ENCODE measurements at regions not wholly inside any gene's neighbourhood (a gene's known extent, or its start where the extent isn't known, plus 50 kb on each side); places are given as distances from the start of the nearest gene placed in this dataset.

- in situ Hi-C loops (cut with MboI; ENCODE audit: low pct_unique_long_range_greater_than_20kb in 2 of 9, low sequenced_read_pairs in 9 of 9, unreplicated experiment in 9 of 9) = loop anchor here in 2 of 9 experiments (25.0 kb wide), 1 partner anchor 263 kb away; no protein-coding TSS in a partner anchor
Observed at GRCh38 chr7:25923741-25924460, 228.1 kb upstream of the NFE2L3 start.

DNA sequence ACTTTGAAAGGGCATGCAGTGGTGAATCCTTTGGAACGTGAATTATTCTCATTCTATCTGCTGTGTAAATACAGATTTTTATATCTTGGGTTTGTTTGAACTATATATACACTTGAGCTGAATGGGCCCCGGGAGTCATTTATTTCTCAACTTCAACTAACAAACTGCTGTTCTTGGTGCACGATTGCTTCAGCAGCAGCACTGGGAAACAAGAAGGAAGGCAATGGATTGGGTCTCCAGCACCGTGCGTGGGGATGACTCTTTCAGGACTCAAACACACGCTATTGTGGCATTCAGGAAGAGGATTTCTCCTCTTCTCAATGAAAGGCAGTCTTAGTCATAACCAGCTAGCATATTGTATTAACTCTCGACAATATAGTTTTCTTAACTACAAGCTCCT, 226.0 kb upstream of the NFE2L3 start:
- peak; percentile 40 to 97 (median 87) for ATAC-seq (replicated peaks in 6 of 8)
- no peak overlapping the region for H3K27ac ChIP-seq
- in situ Hi-C loops (cut with MboI; ENCODE audit: low pct_unique_long_range_greater_than_20kb in 2 of 9, low sequenced_read_pairs in 9 of 9, unreplicated experiment in 9 of 9) = no loop called here
- H3K4me3 ChIP-seq = no peak overlapping the region
- 0 to 93% (median 28%) methylated on average over 1 to 7 of the region's 7 CpGs; no CpG with 5 or more reads in 1 of the 10 experiments for WGBS, 10 experiments
- peaks cover 6 to 16% of the 10 kb centered on the region in 2 donors for H3K4me1 ChIP-seq (replicated peaks in 1 of 2)

More at GRCh38 chr7:25923741-25924460, 228.1 kb upstream of the NFE2L3 start:
- ATAC-seq (replicated peaks in 6 of 8) = peak in 2 of 8 experiments; percentile 11 to 65
- Histone ChIP-seq H3K4me3 (no peak overlapping the region), H3K4me1 (replicated peaks in 1 of 2) (peaks cover 0 to 8% of the 10 kb centered on the region in 2 donors), H3K27ac (no peak overlapping the region)
- WGBS, 10 experiments = 0 to 67% (median 24%) methylated on average over 1 of the region's 1 CpG; no CpG with 5 or more reads in 4 of the 10 experiments

DNA sequence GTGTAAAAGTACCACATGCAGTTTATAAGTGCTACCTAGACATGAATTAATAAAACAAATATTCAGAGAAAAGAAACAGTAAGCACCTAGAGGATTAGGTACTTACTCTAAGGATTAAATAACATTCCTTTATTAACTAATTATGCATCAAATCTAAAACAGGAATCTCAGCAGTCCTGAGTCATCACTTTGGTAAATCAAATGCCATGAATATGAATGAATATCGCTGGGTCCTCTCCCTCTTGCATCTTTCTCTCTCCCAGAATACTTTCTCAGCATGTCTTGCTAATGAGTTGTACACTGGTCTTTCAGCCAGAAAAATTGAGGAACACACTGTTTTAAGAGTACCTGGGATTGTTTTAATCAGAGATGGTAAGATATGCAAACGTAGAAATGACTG, 225.5 kb upstream of the NFE2L3 start:
- no peak overlapping the region for H3K4me3 ChIP-seq
- H3K4me1 ChIP-seq (replicated peaks in 1 of 2) = peaks cover 6 to 16% of the 10 kb centered on the region in 2 donors
- ATAC-seq (replicated peaks in 6 of 8) = peak; percentile 26 to 77 (median 66)
- in situ Hi-C loops (cut with MboI; ENCODE audit: low pct_unique_long_range_greater_than_20kb in 2 of 9, low sequenced_read_pairs in 9 of 9, unreplicated experiment in 9 of 9) = no loop called here
- no peak overlapping the region for H3K27ac ChIP-seq
- WGBS, 10 experiments = 0 to 100% (median 29%) methylated on average over 1 to 2 of the region's 2 CpGs; no CpG with 5 or more reads in 2 of the 10 experiments

DNA sequence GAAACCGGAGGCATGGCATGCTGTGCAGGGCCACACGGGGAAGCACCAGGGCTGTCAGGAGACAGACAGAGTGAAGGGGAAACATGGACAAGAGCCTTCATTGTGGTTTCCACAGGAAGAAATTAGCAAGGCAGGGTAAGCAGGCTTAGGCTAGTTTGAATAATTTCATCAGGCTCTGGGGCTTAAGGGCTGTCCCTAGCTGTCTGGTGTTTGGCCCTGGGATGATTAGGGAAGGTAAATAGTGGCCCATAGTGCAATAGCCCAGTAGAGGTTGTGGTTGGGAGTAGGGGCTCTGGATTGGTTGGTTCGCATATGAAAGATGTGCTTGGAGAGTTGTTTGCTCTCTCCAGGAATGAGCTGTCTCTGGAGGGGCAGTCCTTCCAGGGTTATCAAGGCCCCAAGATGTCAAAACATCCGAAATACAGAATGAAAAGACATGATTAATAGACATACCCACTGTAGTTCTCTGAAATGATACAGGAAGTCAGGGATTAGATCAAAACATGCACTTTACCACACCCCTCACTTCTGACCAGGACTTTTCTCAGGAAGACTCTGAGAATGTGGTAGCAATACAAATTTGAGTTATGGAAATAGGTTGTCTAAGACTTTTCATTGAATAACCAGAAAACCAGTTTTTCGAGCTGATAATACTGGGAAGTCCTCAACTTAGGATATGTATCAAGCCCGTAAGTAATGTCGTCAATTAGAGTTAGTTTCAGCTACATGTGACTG, 224.9 kb upstream of the NFE2L3 start:
- peak; percentile 33 to 78 (median 60) for ATAC-seq (replicated peaks in 6 of 8)
- 38 to 93% (median 73%) methylated on average over 3 to 7 of the region's 7 CpGs; no CpG with 5 or more reads in 1 of the 10 experiments for WGBS, 10 experiments
- H3K4me3 ChIP-seq = no peak overlapping the region
- no peak overlapping the region for H3K27ac ChIP-seq
- peaks cover 6 to 16% of the 10 kb centered on the region in 2 donors for H3K4me1 ChIP-seq (replicated peaks in 1 of 2)
- in situ Hi-C loops (cut with MboI; ENCODE audit: low pct_unique_long_range_greater_than_20kb in 2 of 9, low sequenced_read_pairs in 9 of 9, unreplicated experiment in 9 of 9) = no loop called here

DNA sequence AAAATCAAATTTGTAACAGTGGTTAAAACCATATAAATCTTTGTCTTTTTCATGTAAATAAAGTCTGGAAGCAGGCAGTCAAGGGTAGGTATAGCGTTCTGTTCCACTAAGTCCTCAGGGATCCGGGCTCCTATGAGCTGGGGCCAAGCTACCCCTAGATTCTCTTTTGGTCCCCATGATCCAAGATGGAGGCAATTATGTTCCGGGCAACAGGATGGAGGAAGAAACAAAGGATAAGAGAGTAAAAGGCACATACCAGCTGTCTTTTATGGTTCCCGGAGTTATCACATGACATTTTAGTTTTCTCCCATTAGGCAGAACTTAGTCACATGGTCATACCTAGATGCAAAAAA, 224.4 kb upstream of the NFE2L3 start:
- Histone ChIP-seq H3K4me3 (no peak overlapping the region), H3K27ac (no peak overlapping the region), H3K4me1 (replicated peaks in 1 of 2) (peaks cover 6 to 16% of the 10 kb centered on the region in 2 donors)
- 33 to 100% (median 86%) methylated on average over 1 to 4 of the region's 4 CpGs; no CpG with 5 or more reads in 2 of the 10 experiments for WGBS, 10 experiments
- ATAC-seq (replicated peaks in 6 of 8) = no peak
- in situ Hi-C loops (cut with MboI; ENCODE audit: low pct_unique_long_range_greater_than_20kb in 2 of 9, low sequenced_read_pairs in 9 of 9, unreplicated experiment in 9 of 9) = no loop called here

GRCh38 chr7:25928549-25929330, 223.3 kb upstream of the NFE2L3 start:
- H3K4me1 ChIP-seq (replicated peaks in 1 of 2) = peaks cover 6 to 16% of the 10 kb centered on the region in 2 donors
- in situ Hi-C loops (cut with MboI; ENCODE audit: low pct_unique_long_range_greater_than_20kb in 2 of 9, low sequenced_read_pairs in 9 of 9, unreplicated experiment in 9 of 9) = no loop called here
- no peak overlapping the region for H3K27ac ChIP-seq
- H3K4me3 ChIP-seq = no peak overlapping the region
- 33 to 100% (median 80%) methylated on average over 1 to 5 of the region's 5 CpGs; no CpG with 5 or more reads in 1 of the 10 experiments for WGBS, 10 experiments
- no peak for ATAC-seq (replicated peaks in 6 of 8)

- Histone ChIP-seq H3K4me1 (replicated peaks in 1 of 2) (peaks cover 6 to 16% of the 10 kb centered on the region in 2 donors), H3K4me3 (no peak overlapping the region), H3K27ac (no peak overlapping the region)
- 20 to 100% (median 87%) methylated on average over 1 to 4 of the region's 5 CpGs; no CpG with 5 or more reads in 2 of the 10 experiments for WGBS, 10 experiments
- in situ Hi-C loops (cut with MboI; ENCODE audit: low pct_unique_long_range_greater_than_20kb in 2 of 9, low sequenced_read_pairs in 9 of 9, unreplicated experiment in 9 of 9) = no loop called here
- no peak for ATAC-seq (replicated peaks in 6 of 8)
Observed at GRCh38 chr7:25929448-25929847, 222.6 kb upstream of the NFE2L3 start.

GRCh38 chr7:25930492-25931048, 221.4 kb upstream of the NFE2L3 start:
- H3K27ac ChIP-seq = no peak overlapping the region
- 6 to 91% (median 70%) methylated on average over 2 to 5 of the region's 5 CpGs; no CpG with 5 or more reads in 1 of the 10 experiments for WGBS, 10 experiments
- H3K4me1 ChIP-seq (replicated peaks in 1 of 2) = peaks cover 6 to 16% of the 10 kb centered on the region in 2 donors
- no peak overlapping the region for H3K4me3 ChIP-seq
- in situ Hi-C loops (cut with MboI; ENCODE audit: low pct_unique_long_range_greater_than_20kb in 2 of 9, low sequenced_read_pairs in 9 of 9, unreplicated experiment in 9 of 9) = no loop called here
- ATAC-seq (replicated peaks in 6 of 8) = peak in 4 of 8 experiments; percentile 26 to 55 (median 41)

- peaks cover 6 to 16% of the 10 kb centered on the region in 2 donors for H3K4me1 ChIP-seq (replicated peaks in 1 of 2)
- 0 to 82% (median 35%) methylated on average over 1 of the region's 1 CpG for WGBS, 10 experiments
- ATAC-seq (replicated peaks in 6 of 8) = no peak
- H3K27ac ChIP-seq = no peak overlapping the region
- no peak overlapping the region for H3K4me3 ChIP-seq
- in situ Hi-C loops (cut with MboI; ENCODE audit: low pct_unique_long_range_greater_than_20kb in 2 of 9, low sequenced_read_pairs in 9 of 9, unreplicated experiment in 9 of 9) = no loop called here
Observed at GRCh38 chr7:25931156-25931555, 220.8 kb upstream of the NFE2L3 start.

DNA sequence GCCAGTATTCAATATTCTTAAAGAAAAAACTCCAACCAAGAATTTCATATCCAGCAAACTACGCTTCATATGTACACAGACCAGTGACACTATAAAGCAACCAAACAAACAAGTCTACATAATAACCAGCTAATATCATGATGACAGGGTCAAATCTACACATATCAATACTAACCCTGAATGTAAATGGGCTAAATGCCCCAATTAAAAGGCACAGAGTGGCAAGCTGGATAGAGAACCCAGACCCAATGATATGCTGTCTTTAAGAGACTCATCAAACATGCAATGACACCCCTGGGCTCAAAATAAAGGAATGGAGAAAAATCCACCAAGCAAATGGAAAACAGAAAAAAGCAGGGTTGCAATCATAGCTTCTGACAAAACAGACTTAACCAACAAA, 218.1 kb upstream of the NFE2L3 start:
- peaks cover 6 to 8% of the 10 kb centered on the region in 2 donors for H3K4me1 ChIP-seq (replicated peaks in 1 of 2)
- WGBS, 10 experiments = 40 to 100% (median 100%) methylated on average over 1 of the region's 1 CpG; no CpG with 5 or more reads in 3 of the 10 experiments
- no peak for ATAC-seq (replicated peaks in 6 of 8)
- H3K4me3 ChIP-seq = no peak overlapping the region
- H3K27ac ChIP-seq = no peak overlapping the region
- in situ Hi-C loops (cut with MboI; ENCODE audit: low pct_unique_long_range_greater_than_20kb in 2 of 9, low sequenced_read_pairs in 9 of 9, unreplicated experiment in 9 of 9) = no loop called here

DNA sequence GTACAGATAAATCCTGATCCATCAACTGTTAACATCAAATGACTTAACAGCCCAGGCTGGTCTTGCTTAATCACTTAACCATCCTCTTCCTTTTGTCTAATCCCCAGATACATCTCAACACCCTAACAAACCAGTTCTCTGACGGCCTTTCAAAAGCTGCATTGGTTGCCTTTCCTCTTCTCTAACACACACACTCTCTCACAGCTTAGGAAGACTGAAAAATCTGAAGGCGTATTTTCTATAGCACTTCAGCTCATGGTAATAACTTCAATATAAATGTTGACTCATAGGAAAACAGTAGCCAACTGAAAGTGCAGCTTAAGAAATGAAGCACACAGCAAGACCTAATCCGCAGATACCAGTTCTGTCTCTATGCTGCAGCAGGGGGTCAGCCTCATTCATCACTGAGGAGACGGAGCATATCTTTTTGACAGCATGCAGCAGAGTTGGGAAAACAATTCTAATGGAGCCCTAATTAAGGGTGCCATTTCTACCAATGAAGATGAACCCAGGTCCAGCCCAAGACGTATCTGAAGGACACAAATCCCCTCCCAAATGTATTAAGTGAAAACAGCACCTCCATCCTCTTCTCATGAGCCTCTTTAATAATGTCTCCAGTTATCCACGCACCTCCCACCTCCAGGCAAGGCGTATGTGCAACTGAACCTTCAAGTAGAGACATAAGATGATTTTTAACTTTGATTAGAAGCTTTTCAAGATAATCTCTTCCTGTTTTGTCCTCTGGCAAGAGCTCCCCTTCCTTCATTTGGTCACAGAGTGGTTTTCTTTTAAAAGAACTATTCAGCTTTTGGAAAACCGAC, 211.7 kb upstream of the NFE2L3 start:
- Histone ChIP-seq H3K4me3 (no peak overlapping the region), H3K27ac (no peak overlapping the region), H3K4me1 (replicated peaks in 1 of 2) (no peaks in the 10 kb centered on the region)
- WGBS, 10 experiments = 22 to 88% (median 64%) methylated on average over 1 to 8 of the region's 8 CpGs
- in situ Hi-C loops (cut with MboI; ENCODE audit: low pct_unique_long_range_greater_than_20kb in 2 of 9, low sequenced_read_pairs in 9 of 9, unreplicated experiment in 9 of 9) = no loop called here
- ATAC-seq (replicated peaks in 6 of 8) = no peak
